PC-3 (cell line): ENCODE measurements at regions not wholly inside any gene's neighbourhood (a gene's known extent, or its start where the extent isn't known, plus 50 kb on each side); places are given as distances from the start of the nearest gene placed in this dataset.

Experiments
- CTCF ChIP-seq: fragments of 300-600 bp; sonication (generic); conservative IDR thresholded peaks from 2 replicates; pipeline ENCODE4 v1.5.1; 2017; ENCODE audit warnings: antibody characterized with exemption, low read depth, mild to moderate bottlenecking, low read length
- EZH2 ChIP-seq: fragments of 300-600 bp; sonication (generic); IDR thresholded peaks from one replicate; pipeline ENCODE4 v1.6.1; 2017; ENCODE audit warnings: antibody characterized with exemption, mild to moderate bottlenecking, low read length; ENCODE audit not compliant: unreplicated experiment

- no peak for TF ChIP-seq CTCF
- no peak for TF ChIP-seq EZH2
These were observed 110.3 kb downstream of the ZNF648 start for GRCh38 chr1:181951213-181951612.
